H9 (cell line): ENCODE measurements at regions not wholly inside any gene's neighbourhood (a gene's known extent, or its start where the extent isn't known, plus 50 kb on each side); places are given as distances from the start of the nearest gene placed in this dataset.

Experiments
- DNase-seq: peaks from one replicate; pipeline ENCODE4 v3.0.0-alpha.2; 2017
- H2AFZ ChIP-seq: one replicate; pipeline ENCODE4 v1.6.1; 2013; ENCODE audit warnings: mild to moderate bottlenecking, low read length, control low read depth, moderate library complexity
- H2AK5ac ChIP-seq: 2 replicates; pipeline ENCODE4 v1.6.1; 2013; ENCODE audit warnings: low read length, control low read depth, mixed read lengths; ENCODE audit not compliant: insufficient read length
- H2BK120ac ChIP-seq: one replicate; pipeline ENCODE4 v1.6.1; 2013; ENCODE audit warnings: low read depth, mild to moderate bottlenecking, low read length, control low read depth, inconsistent platforms; ENCODE audit not compliant: poor library complexity, severe bottlenecking
- H2BK12ac ChIP-seq: 2 replicates; pipeline ENCODE4 v1.6.1; 2013; ENCODE audit warnings: low read length, control low read depth, mixed read lengths, low read depth; ENCODE audit not compliant: insufficient read length
- H2BK15ac ChIP-seq: 2 replicates; pipeline ENCODE4 v1.6.1; 2013; ENCODE audit warnings: low read depth, low read length, control low read depth
- H2BK20ac ChIP-seq: one replicate; pipeline ENCODE4 v1.6.1; 2013; ENCODE audit warnings: low read depth, mild to moderate bottlenecking, low read length, control low read depth, inconsistent platforms; ENCODE audit not compliant: poor library complexity, severe bottlenecking
- H2BK5ac ChIP-seq: 2 replicates; pipeline ENCODE4 v1.6.1; 2013; ENCODE audit warnings: low read length, control low read depth, mixed read lengths; ENCODE audit not compliant: insufficient read length
- H3K14ac ChIP-seq: 2 replicates; pipeline ENCODE4 v1.6.1; 2013; ENCODE audit warnings: low read length, control low read depth; ENCODE audit not compliant: insufficient read depth
- H3K18ac ChIP-seq: 2 replicates; pipeline ENCODE4 v1.6.1; 2013; ENCODE audit warnings: low read depth, mild to moderate bottlenecking, mixed read lengths, low read length, control low read depth; ENCODE audit not compliant: insufficient read length
- H3K23ac ChIP-seq: 2 replicates; pipeline ENCODE4 v1.6.1; 2013; ENCODE audit warnings: low read length, control low read depth, mixed read lengths, low read depth; ENCODE audit not compliant: insufficient read length
- H3K23me2 ChIP-seq: 2 replicates; pipeline ENCODE4 v1.6.1; 2013; ENCODE audit warnings: low read depth, mild to moderate bottlenecking, mixed read lengths, low read length, control low read depth; ENCODE audit not compliant: insufficient read length, poor library complexity, severe bottlenecking
- H3K27ac ChIP-seq: 2 replicates; pipeline ENCODE4 v1.5.1; 2013; ENCODE audit warnings: low read length, control low read depth, mixed read lengths, low read depth; ENCODE audit not compliant: insufficient read length
- H3K27me3 ChIP-seq: 2 replicates; pipeline ENCODE4 v1.6.1; 2013; ENCODE audit warnings: low read length, control low read depth, inconsistent platforms; ENCODE audit not compliant: insufficient read depth
- H3K4ac ChIP-seq: 2 replicates; pipeline ENCODE4 v1.6.1; 2013; ENCODE audit warnings: low read depth, mild to moderate bottlenecking, control low read depth, inconsistent platforms, low read length, moderate library complexity
- H3K4me1 ChIP-seq: 2 replicates; pipeline ENCODE4 v1.6.1; 2013; ENCODE audit warnings: low read length, control low read depth, inconsistent platforms; ENCODE audit not compliant: insufficient read depth
- H3K4me2 ChIP-seq: 2 replicates; pipeline ENCODE4 v1.6.1; 2013; ENCODE audit warnings: low read length, control low read depth, mixed read lengths; ENCODE audit not compliant: insufficient read length, insufficient read depth
- H3K56ac ChIP-seq: 2 replicates; pipeline ENCODE4 v1.6.1; 2013; ENCODE audit warnings: low read depth, mild to moderate bottlenecking, mixed read lengths, low read length, control low read depth; ENCODE audit not compliant: insufficient read length
- H3K79me1 ChIP-seq: 2 replicates; pipeline ENCODE4 v1.6.1; 2013; ENCODE audit warnings: low read depth, mild to moderate bottlenecking, moderate library complexity, low read length, control low read depth, inconsistent platforms; ENCODE audit not compliant: insufficient read depth, poor library complexity, severe bottlenecking
- H3K79me2 ChIP-seq: 2 replicates; pipeline ENCODE4 v1.6.1; 2013; ENCODE audit warnings: low read length, control low read depth, inconsistent platforms; ENCODE audit not compliant: insufficient read depth
- H3K9ac ChIP-seq: 2 replicates; pipeline ENCODE4 v1.6.1; 2013; ENCODE audit warnings: low read length, control low read depth, mixed read lengths; ENCODE audit not compliant: insufficient read length; ENCODE audit errors: extremely low read depth
- H3K9me3 ChIP-seq: one replicate; pipeline ENCODE4 v1.6.1; 2013; ENCODE audit warnings: low read depth, low read length, inconsistent platforms; ENCODE audit not compliant: control insufficient read depth
- H3T11ph ChIP-seq: one replicate; pipeline ENCODE4 v1.6.1; 2013; ENCODE audit warnings: mild to moderate bottlenecking, low read length, control low read depth, inconsistent platforms
- H4K20me1 ChIP-seq: one replicate; pipeline ENCODE4 v1.6.1; 2013; ENCODE audit not compliant: control insufficient read depth, insufficient read length, insufficient read depth
- H4K5ac ChIP-seq: 2 replicates; pipeline ENCODE4 v1.6.1; 2013; ENCODE audit warnings: low read depth, mild to moderate bottlenecking, mixed read lengths, low read length, control low read depth; ENCODE audit not compliant: insufficient read length
- H4K8ac ChIP-seq: replicated peaks from 2 replicates; pipeline ENCODE4 v1.6.1; 2013; ENCODE audit warnings: low read length, control low read depth, mixed read lengths, low read depth; ENCODE audit not compliant: insufficient read length
- H4K91ac ChIP-seq: 2 replicates; pipeline ENCODE4 v1.6.1; 2013; ENCODE audit warnings: low read depth, mild to moderate bottlenecking, moderate library complexity, mixed read lengths, low read length, control low read depth; ENCODE audit not compliant: insufficient read length
- H3K27ac Mint-ChIP-seq, 3 experiments: 2 replicates in 2 of 3; 3 replicates in 1 of 3; pipeline ENCODE4 v1.8.0; 2020 to 2021; ENCODE audit warnings: mixed read lengths in 3 of 3, mild to moderate bottlenecking in 1 of 3, moderate library complexity in 1 of 3
- H3K27me3 Mint-ChIP-seq: 2 replicates; pipeline ENCODE4 v1.8.0; 2021; ENCODE audit warnings: low read depth, mild to moderate bottlenecking, moderate library complexity, mixed read lengths
- H3K36me3 Mint-ChIP-seq, 3 experiments: 2 replicates in 2 of 3; 3 replicates in 1 of 3; pipeline ENCODE4 v1.8.0; 2020 to 2021; ENCODE audit warnings: low read depth in 3 of 3, mixed read lengths in 3 of 3; ENCODE audit not compliant: insufficient read depth in 1 of 3
- H3K4me1 Mint-ChIP-seq, 2 experiments: 2 replicates each; pipeline ENCODE4 v1.8.0; 2020; ENCODE audit warnings: mixed read lengths in 2 of 2
- H3K4me3 Mint-ChIP-seq, 2 experiments: 2 replicates in 1 of 2; 3 replicates in 1 of 2; pipeline ENCODE4 v1.8.0; 2020 to 2021; ENCODE audit warnings: mild to moderate bottlenecking in 2 of 2, mixed read lengths in 2 of 2, moderate library complexity in 1 of 2
- H3K9me3 Mint-ChIP-seq, 2 experiments: 2 replicates in 1 of 2; 3 replicates in 1 of 2; pipeline ENCODE4 v1.8.0; 2020; ENCODE audit warnings: mild to moderate bottlenecking in 2 of 2, mixed read lengths in 2 of 2, moderate library complexity in 1 of 2
- CTCF ChIP-seq: fragments of 200-600 bp; sonication (generic); conservative IDR thresholded peaks from 3 replicates; pipeline ENCODE4 v1.8.0; 2021; ENCODE audit warnings: antibody characterized with exemption, mild to moderate bottlenecking
- whole genome bisulfite sequencing: extraction: QIAGEN DNeasy Blood & Tissue Kit; methylation state at CpG from one replicate; pipeline ENCODE4 v1.1.7; 2013; ENCODE audit warnings: missing lambda C conversion rate, low lambda C conversion rate, mixed read lengths; ENCODE audit not compliant: insufficient read length; ENCODE audit errors: extremely low coverage; 5-methylcytosine and 5-hydroxymethylcytosine counted together

- Histone ChIP-seq H3K9me3 (no peaks in the 10 kb centered on the region), H3K23me2 (no peaks in the 10 kb centered on the region), H2BK120ac (no peak overlapping the region), H3K27ac (no peak overlapping the region), H3K79me1 (no peaks in the 10 kb centered on the region), H2BK5ac (no peak overlapping the region), H3K79me2 (no peaks in the 10 kb centered on the region), H3K4me2 (no peak overlapping the region), H2AK5ac (no peak overlapping the region), H3K23ac (no peak overlapping the region), H4K20me1 (no peaks in the 10 kb centered on the region), H4K5ac (no peak overlapping the region), H2BK15ac (no peak overlapping the region), H3K4ac (no peak overlapping the region), H3K4me1 (peaks cover 11% of the 10 kb centered on the region; the same call in 1 of the 2 replicates), H4K91ac (no peak overlapping the region), H3K27me3 (no peaks in the 10 kb centered on the region), H3K14ac (no peak overlapping the region), H3K18ac (no peak overlapping the region), H2BK12ac (no peak overlapping the region), H3K9ac (no peak overlapping the region), H3T11ph (no peak overlapping the region), H2BK20ac (no peak overlapping the region), H3K56ac (no peak overlapping the region), H4K8ac (no peak overlapping the region), H2AFZ (no peak overlapping the region)
- TF ChIP-seq CTCF = no peak
- Mint-ChIP-seq H3K27ac (no peak overlapping the region; a peak in 2 of 7 replicates), H3K27me3 (no peaks in the 10 kb centered on the region), H3K36me3 (no peaks in the 10 kb centered on the region; a peak in 1 of 7 replicates), H3K4me3 (no peak overlapping the region), H3K4me1 (peaks cover 35 to 41% of the 10 kb centered on the region in 2 experiments), H3K9me3 (peaks cover 0 to under 1% of the 10 kb centered on the region in 2 experiments; a peak in 1 of 5 replicates)
- DNase-seq = no peak
- WGBS = no CpG with 5 or more reads among the region's 2 CpGs
Observed at GRCh38 chr2:39503277-39503676, 66.2 kb upstream of the MAP4K3 start.
